Endothelial cell of umbilical vein (primary cell): ENCODE measurements at regions not wholly inside any gene's neighbourhood (a gene's known extent, or its start where the extent isn't known, plus 50 kb on each side); places are given as distances from the start of the nearest gene placed in this dataset.

Source experiments
- BruUV-seq: library from RNA; stranded (reverse); fragments of 400-500 nt; replicated peaks from 2 replicates; lab custom pipeline; 2021; lab: Mats Ljungman, UMichigan
- CTCF ChIA-PET: fragments of 300-600, 350-600 bp; sonication (Branson Sonifier 250); formaldehyde crosslinking; loops from one replicate; lab custom pipeline; 2021; ENCODE audit warnings: antibody characterized with exemption, inconsistent platforms; lab: Charles Lee
- POLR2A ChIA-PET: fragments of 300-600, 350-600 bp; sonication (Branson Sonifier 250); formaldehyde crosslinking; loops from one replicate; lab custom pipeline; 2021; ENCODE audit warnings: antibody characterized with exemption, inconsistent platforms; lab: Charles Lee
- DNase-seq: peaks from one replicate; pipeline ENCODE4 v3.0.0-alpha.2; 2011; ENCODE audit warnings: low read depth, low spot score
- FAIRE-seq: peaks from 2 replicates; lab custom pipeline; 2011; peaks lifted over from hg19 to GRCh38; lab: Jason Lieb, UNC
- H2AFZ ChIP-seq: 2 replicates; pipeline ENCODE4 v1.6.0; 2012; ENCODE audit warnings: low read depth, low read length, control low read depth, inconsistent platforms
- H3K27ac ChIP-seq: 2 replicates; pipeline ENCODE4 v1.5.1; 2011; ENCODE audit warnings: low read depth, mild to moderate bottlenecking, control low read depth, low read length, moderate library complexity; ENCODE audit not compliant: insufficient read depth
- H3K27me3 ChIP-seq, 2 experiments: 2 replicates each; pipeline versions ENCODE4 v1.6.0 to v1.6.1; 2011; ENCODE audit warnings: low read length in 2 of 2, mixed read lengths in 1 of 2; ENCODE audit not compliant: control insufficient read depth in 2 of 2, insufficient read depth in 2 of 2
- H3K36me3 ChIP-seq, 2 experiments: 2 replicates in 1 of 2; 3 replicates in 1 of 2; pipeline ENCODE4 v1.5.1; 2011; ENCODE audit warnings: low read length in 2 of 2, mild to moderate bottlenecking in 1 of 2, moderate library complexity in 1 of 2; ENCODE audit not compliant: control insufficient read depth in 2 of 2, insufficient read depth in 2 of 2; ENCODE audit errors: extremely low read depth in 1 of 2
- H3K4me1 ChIP-seq: 3 replicates; pipeline ENCODE4 v1.5.1; 2011; ENCODE audit warnings: mild to moderate bottlenecking, low read length; ENCODE audit not compliant: control insufficient read depth, insufficient read depth; ENCODE audit errors: extremely low read depth
- H3K4me2 ChIP-seq: 2 replicates; pipeline ENCODE4 v1.6.1; 2011; ENCODE audit warnings: low read length, control low read depth, mixed read lengths; ENCODE audit not compliant: insufficient read depth
- H3K4me3 ChIP-seq, 3 experiments: fragments of 200-600 bp in 1 of 3; sonication (generic), shearing (Covaris generic) in 1 of 3; replicated peaks in 1 of 3; 2 replicates each; pipeline ENCODE4 v1.5.1; 2011 to 2016; ENCODE audit warnings: control low read depth in 3 of 3, low read length in 3 of 3, mild to moderate bottlenecking in 2 of 3, inconsistent platforms in 1 of 3, low read depth in 1 of 3, moderate library complexity in 1 of 3; ENCODE audit not compliant: insufficient read depth in 1 of 3
- H3K79me2 ChIP-seq: 2 replicates; pipeline ENCODE4 v1.6.0; 2012; ENCODE audit warnings: low read length, inconsistent platforms; ENCODE audit not compliant: control insufficient read depth, insufficient read depth
- H3K9ac ChIP-seq: replicated peaks from 2 replicates; pipeline ENCODE3; 2011; ENCODE audit warnings: low read length, control low read depth; ENCODE audit not compliant: insufficient read depth; ENCODE audit errors: extremely low read depth
- H3K9me1 ChIP-seq: replicated peaks from 3 replicates; pipeline ENCODE4 v1.6.0; 2011; ENCODE audit warnings: mild to moderate bottlenecking, low read length; ENCODE audit not compliant: control insufficient read depth, insufficient read depth; ENCODE audit errors: extremely low read depth
- H3K9me3 ChIP-seq: replicated peaks from 2 replicates; pipeline ENCODE4 v1.5.1; 2012; ENCODE audit warnings: low read length, inconsistent platforms; ENCODE audit not compliant: control insufficient read depth, insufficient read depth
- H4K20me1 ChIP-seq: replicated peaks from 2 replicates; pipeline ENCODE3; 2011; ENCODE audit warnings: mild to moderate bottlenecking, low read length; ENCODE audit not compliant: control insufficient read depth, insufficient read depth; ENCODE audit errors: extremely low read depth
- CTCF ChIP-seq, 2 donors: IDR thresholded peaks; 1 replicate in 1 of 2; 2 replicates in 1 of 2; pipeline ENCODE4 v1.5.1; 2011; ENCODE audit warnings: low read length in 2 of 2, mild to moderate bottlenecking in 2 of 2, moderate library complexity in 2 of 2, control low read depth in 1 of 2, inconsistent platforms in 1 of 2, low read depth in 1 of 2; ENCODE audit not compliant: insufficient read depth in 1 of 2; ENCODE audit errors: extremely low read depth in 1 of 2
- EZH2 ChIP-seq: IDR thresholded peaks from 2 replicates; pipeline ENCODE4 v1.6.1; 2012; ENCODE audit warnings: borderline replicate concordance, low read depth, mild to moderate bottlenecking, moderate library complexity, low read length, inconsistent platforms; ENCODE audit not compliant: severe bottlenecking
- FOS ChIP-seq: IDR thresholded peaks from 2 replicates; pipeline ENCODE4 v1.6.1; 2011; ENCODE audit warnings: mild to moderate bottlenecking, low read length, moderate library complexity, borderline replicate concordance; ENCODE audit not compliant: insufficient read depth
- GATA2 ChIP-seq: IDR thresholded peaks from 2 replicates; pipeline ENCODE4 v1.7.0; 2011; ENCODE audit warnings: low read depth, mild to moderate bottlenecking, moderate library complexity, mixed read lengths, low read length; ENCODE audit not compliant: insufficient read length, insufficient read depth
- JUN ChIP-seq: IDR thresholded peaks from 2 replicates; pipeline ENCODE4 v1.6.1; 2011; ENCODE audit warnings: borderline replicate concordance, low read depth; ENCODE audit not compliant: insufficient read length, insufficient read depth
- MAX ChIP-seq: IDR thresholded peaks from 2 replicates; pipeline ENCODE4 v1.6.1; 2011; ENCODE audit not compliant: insufficient read depth, insufficient read length
- MYC ChIP-seq: IDR thresholded peaks from one replicate; pipeline ENCODE4 v1.6.1; 2011; ENCODE audit warnings: mild to moderate bottlenecking, low read depth, low read length
- POLR2A ChIP-seq: IDR thresholded peaks from 2 replicates; pipeline ENCODE4 v1.6.1; 2012; ENCODE audit warnings: low read depth, mild to moderate bottlenecking, control low read depth, low read length
- POLR2AphosphoS5 ChIP-seq: IDR thresholded peaks from 2 replicates; pipeline ENCODE4 v1.6.1; 2012; ENCODE audit warnings: low read depth, mild to moderate bottlenecking, control low read depth, low read length, moderate library complexity; ENCODE audit not compliant: insufficient read depth
- dilution Hi-C: fragments of 300-500 bp; cut with MboI; formaldehyde crosslinking; loops from one replicate; pipeline ENCODE4 v1.15.0; 2019; ENCODE audit warnings: low sequenced_read_pairs; ENCODE audit not compliant: extremely low pct_ligation_motif_present
- intact Hi-C: fragments of 100-400 bp; cut with micrococcal nuclease; formaldehyde crosslinking; loops from one replicate; pipeline ENCODE4 v1.10.0; 2022

DNA sequence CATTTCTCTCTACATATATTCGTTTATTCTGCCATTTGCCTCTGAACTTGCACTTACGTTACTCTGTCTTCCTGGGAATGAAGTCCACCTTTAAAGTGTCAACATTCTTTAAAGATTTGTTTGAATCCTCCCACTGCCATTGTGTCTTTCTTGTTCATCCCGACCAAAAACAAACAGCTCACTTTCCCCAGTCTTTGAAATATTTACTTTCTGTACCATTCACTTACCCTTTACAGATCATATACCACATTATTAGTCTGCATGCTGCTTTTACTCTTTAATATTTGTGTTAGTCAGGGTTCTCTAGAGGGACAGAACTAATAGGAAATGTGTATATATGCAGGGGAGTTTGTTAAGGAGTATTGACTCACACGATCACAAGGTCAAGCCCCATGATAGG is 176.6 kb upstream of the STARD13 start:
- FAIRE-seq (no peak), DNase-seq (no peak)
- no peak overlapping the region for H3K4me3 ChIP-seq
- POLR2A ChIA-PET: no interaction called here
- H3K79me2 ChIP-seq: no peaks in the 10 kb centered on the region
- no peak overlapping the region for H3K27ac ChIP-seq
- CTCF ChIA-PET: no interaction called here
- dilution Hi-C loops (no loop called here), intact Hi-C loops (no loop called here)
- no peak overlapping the region for H2AFZ ChIP-seq
- H3K27me3 ChIP-seq: no peaks in the 10 kb centered on the region
- no peaks in the 10 kb centered on the region for H3K36me3 ChIP-seq
- H3K4me2 ChIP-seq: no peak overlapping the region
- no TSS peak for BruUV-seq
- H3K4me1 ChIP-seq: no peaks in the 10 kb centered on the region
- no peaks in the 10 kb centered on the region for H3K9me1 ChIP-seq
- H4K20me1 ChIP-seq: no peaks in the 10 kb centered on the region
- no peak for TF ChIP-seq MYC
- no peak for TF ChIP-seq JUN
- no peak for TF ChIP-seq POLR2AphosphoS5
- no peak for TF ChIP-seq EZH2
- TF ChIP-seq FOS: no peak
- TF ChIP-seq POLR2A: no peak
- TF ChIP-seq CTCF (IDR thresholded peaks at IDR 0.05; ENCODE audit: extremely low read depth in 1 of 2, insufficient read depth in 1 of 2, low read depth in 1 of 2, low read length in 2 of 2): no peak
- no peak for TF ChIP-seq GATA2
- no peak overlapping the region for H3K9ac ChIP-seq
- no peaks in the 10 kb centered on the region for H3K9me3 ChIP-seq

DNA sequence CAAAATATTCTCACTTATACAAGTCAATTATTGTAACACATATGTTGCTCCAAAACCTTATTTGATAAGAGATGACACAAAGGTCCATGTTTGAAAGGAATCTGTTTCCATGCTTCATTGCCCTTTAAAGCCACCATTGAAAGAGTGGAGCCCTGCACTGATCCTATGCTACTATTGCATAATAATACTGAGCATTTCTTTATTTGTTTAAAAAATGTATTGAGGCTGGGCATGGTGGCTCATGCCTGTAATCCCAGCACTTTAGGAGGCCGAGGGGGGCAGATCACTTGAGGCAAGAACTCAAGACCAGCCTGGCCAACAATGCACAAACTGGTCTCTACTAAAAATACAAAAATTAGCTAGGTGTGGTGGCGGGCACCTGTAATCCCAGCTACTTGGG is 178.8 kb upstream of the STARD13 start:
- FAIRE-seq (no peak), DNase-seq (no peak)
- Histone ChIP-seq H3K36me3 (no peaks in the 10 kb centered on the region), H2AFZ (no peak overlapping the region), H3K9me3 (no peaks in the 10 kb centered on the region), H3K4me1 (no peaks in the 10 kb centered on the region), H3K4me3 (no peak overlapping the region), H3K27me3 (no peaks in the 10 kb centered on the region), H3K4me2 (no peak overlapping the region), H3K27ac (no peak overlapping the region), H3K79me2 (no peaks in the 10 kb centered on the region), H4K20me1 (no peaks in the 10 kb centered on the region), H3K9me1 (no peaks in the 10 kb centered on the region), H3K9ac (no peak overlapping the region)
- dilution Hi-C loops (no loop called here), intact Hi-C loops (no loop called here)
- CTCF ChIA-PET: no interaction called here
- POLR2A ChIA-PET: no interaction called here
- no TSS peak for BruUV-seq
- no peak for TF ChIP-seq MYC
- TF ChIP-seq FOS: no peak
- TF ChIP-seq POLR2AphosphoS5: no peak
- TF ChIP-seq JUN: no peak
- no peak for TF ChIP-seq GATA2
- no peak for TF ChIP-seq EZH2
- no peak for TF ChIP-seq POLR2A
- no peak for TF ChIP-seq MAX
- TF ChIP-seq CTCF (IDR thresholded peaks at IDR 0.05; ENCODE audit: extremely low read depth in 1 of 2, insufficient read depth in 1 of 2, low read depth in 1 of 2, low read length in 2 of 2): no peak
